GM23338 (cell line): ENCODE measurements at regions not wholly inside any gene's neighbourhood (a gene's known extent, or its start where the extent isn't known, plus 50 kb on each side); places are given as distances from the start of the nearest gene placed in this dataset.

Source experiments
- ATAC-seq: fragments of 200-7000 bp; cut with Tn5 transposase; 3 replicates; pipeline ENCODE4 v1.9.1; 2020
- DNase-seq: peaks from one replicate; pipeline ENCODE4 v3.0.0-alpha.2; 2015; ENCODE audit warnings: low spot score
- H2AFZ ChIP-seq: fragments of 200-600 bp; sonication (generic); 2 replicates; pipeline ENCODE4 v1.8.0; 2016; ENCODE audit warnings: antibody characterized with exemption, mild to moderate bottlenecking, moderate library complexity
- H3F3A ChIP-seq: fragments of 200-600 bp; sonication (generic); replicated peaks from 2 replicates; pipeline ENCODE4 v1.8.0; 2017; ENCODE audit warnings: antibody characterized with exemption, mixed run types, low read depth
- H3K27ac ChIP-seq: fragments of 200-600 bp; sonication (generic); 2 replicates; pipeline ENCODE4 v1.6.1; 2016; ENCODE audit warnings: low read depth
- H3K27me3 ChIP-seq: fragments of 200-600 bp; sonication (generic); 2 replicates; pipeline ENCODE4 v1.8.0; 2016; ENCODE audit warnings: mild to moderate bottlenecking, mixed run types, moderate library complexity; ENCODE audit not compliant: insufficient read depth
- H3K36me3 ChIP-seq: fragments of 200-600 bp; sonication (generic); 2 replicates; pipeline ENCODE4 v1.8.0; 2016; ENCODE audit warnings: mild to moderate bottlenecking; ENCODE audit not compliant: insufficient read depth
- H3K4me1 ChIP-seq: fragments of 200-600 bp; sonication (generic); 2 replicates; pipeline ENCODE4 v1.8.0; 2016; ENCODE audit warnings: mild to moderate bottlenecking, moderate library complexity; ENCODE audit not compliant: insufficient read depth
- H3K4me2 ChIP-seq: fragments of 200-600 bp; sonication (generic); 2 replicates; pipeline ENCODE4 v1.7.1; 2017; ENCODE audit warnings: mixed run types
- H3K4me3 ChIP-seq: fragments of 200-600 bp; sonication (generic); 2 replicates; pipeline ENCODE4 v1.6.1; 2016; ENCODE audit warnings: mixed run types
- H3K79me2 ChIP-seq: fragments of 200-600 bp; sonication (generic); replicated peaks from 2 replicates; pipeline ENCODE4 v1.8.0; 2017; ENCODE audit warnings: mild to moderate bottlenecking; ENCODE audit not compliant: insufficient read depth
- H3K9me2 ChIP-seq: fragments of 200-600 bp; sonication (generic); 2 replicates; pipeline ENCODE4 v1.8.0; 2017; ENCODE audit not compliant: insufficient read depth
- H4K20me1 ChIP-seq: fragments of 200-600 bp; sonication (generic); replicated peaks from 2 replicates; pipeline ENCODE4 v1.8.0; 2017; ENCODE audit warnings: mild to moderate bottlenecking; ENCODE audit not compliant: insufficient read depth
- H3K27ac Mint-ChIP-seq: 2 replicates; pipeline ENCODE4 v1.8.0; 2020; ENCODE audit warnings: inconsistent platforms, mild to moderate bottlenecking, moderate library complexity, mixed read lengths
- H3K27me3 Mint-ChIP-seq: 3 replicates; pipeline ENCODE4 v1.8.0; 2022; ENCODE audit warnings: low read depth, mild to moderate bottlenecking, moderate library complexity, mixed read lengths, inconsistent platforms; ENCODE audit not compliant: insufficient read depth, poor library complexity
- H3K36me3 Mint-ChIP-seq: 3 replicates; pipeline ENCODE4 v1.8.0; 2021; ENCODE audit warnings: low read depth, mild to moderate bottlenecking, inconsistent platforms, moderate library complexity, mixed read lengths
- H3K4me1 Mint-ChIP-seq: 3 replicates; pipeline ENCODE4 v1.8.0; 2020; ENCODE audit warnings: mild to moderate bottlenecking, inconsistent platforms, mixed read lengths
- H3K4me3 Mint-ChIP-seq: 3 replicates; pipeline ENCODE4 v1.8.0; 2021; ENCODE audit warnings: moderate library complexity, mild to moderate bottlenecking, inconsistent platforms, mixed read lengths
- H3K9me3 Mint-ChIP-seq: 3 replicates; pipeline ENCODE4 v1.8.0; 2020; ENCODE audit warnings: moderate library complexity, mild to moderate bottlenecking, inconsistent platforms, mixed read lengths
- ETS1 ChIP-seq: IDR thresholded peaks from 2 replicates; pipeline ENCODE4 v1.6.1; 2016; ENCODE audit warnings: antibody characterized with exemption
- EZH2phosphoT487 ChIP-seq: fragments of 200-600 bp; sonication (generic); IDR thresholded peaks from one replicate; pipeline ENCODE4 v1.8.1; 2018; ENCODE audit warnings: antibody characterized with exemption; ENCODE audit not compliant: unreplicated experiment
- JUNB ChIP-seq: IDR thresholded peaks from one replicate; pipeline ENCODE4 v1.6.1; 2016; ENCODE audit warnings: antibody characterized with exemption; ENCODE audit not compliant: unreplicated experiment
- POLR2AphosphoS5 ChIP-seq: IDR thresholded peaks from 2 replicates; pipeline ENCODE4 v1.6.1; 2016; ENCODE audit warnings: antibody characterized with exemption, low read depth
- STAT1 ChIP-seq: IDR thresholded peaks from one replicate; pipeline ENCODE4 v1.6.1; 2016; ENCODE audit warnings: antibody characterized with exemption; ENCODE audit not compliant: unreplicated experiment
- ZNF114 ChIP-seq: fragments of 250-450 bp; sonication (Bioruptor Pico); IDR thresholded peaks from 2 replicates; pipeline ENCODE4 v1.5.0; 2020; ENCODE audit warnings: mild to moderate bottlenecking, moderate library complexity
- ZNF462 ChIP-seq: fragments of 250-450 bp; sonication (Bioruptor Pico); IDR thresholded peaks from 2 replicates; pipeline ENCODE4 v1.5.0; 2020; ENCODE audit warnings: mild to moderate bottlenecking, moderate library complexity

GRCh38 chr3:177597311-177598096, 400.2 kb upstream of the TBL1XR1 start:
- no peaks in the 10 kb centered on the region for H3K27me3 Mint-ChIP-seq
- H3K27ac ChIP-seq = no peak overlapping the region
- H3K79me2 ChIP-seq = no peaks in the 10 kb centered on the region
- no peak overlapping the region for H2AFZ ChIP-seq
- H3K4me1 ChIP-seq = peaks cover 26% of the 10 kb centered on the region
- no peak overlapping the region for H3K27ac Mint-ChIP-seq
- H3K36me3 Mint-ChIP-seq = no peaks in the 10 kb centered on the region
- ATAC-seq (peak; percentile 63), DNase-seq (no peak)
- no peaks in the 10 kb centered on the region for H3K9me2 ChIP-seq
- no peaks in the 10 kb centered on the region for H3K36me3 ChIP-seq
- H3K4me1 Mint-ChIP-seq = peaks cover 31% of the 10 kb centered on the region
- no peaks in the 10 kb centered on the region for H3K9me3 Mint-ChIP-seq
- H3F3A ChIP-seq = no peaks in the 10 kb centered on the region
- 0 out of 2 replicates have a peak overlapping the region, but pooled peaks have one; percentile 12 for H3K4me2 ChIP-seq
- no peak for TF ChIP-seq EZH2phosphoT487
- H3K4me3 Mint-ChIP-seq = no peak overlapping the region
- no peaks in the 10 kb centered on the region for H3K27me3 ChIP-seq
- no peak overlapping the region for H3K4me3 ChIP-seq
- no peaks in the 10 kb centered on the region for H4K20me1 ChIP-seq

GRCh38 chr3:177598097-177598833, 401.0 kb upstream of the TBL1XR1 start:
- no peak for TF ChIP-seq EZH2phosphoT487
- no peak for TF ChIP-seq ETS1
- TF ChIP-seq ZNF114 (CRISPR knock-in tag) = no peak
- Histone ChIP-seq H3K4me3 (no peak overlapping the region), H3K36me3 (no peaks in the 10 kb centered on the region), H3F3A (no peaks in the 10 kb centered on the region), H2AFZ (no peak overlapping the region), H3K4me1 (peaks cover 28% of the 10 kb centered on the region), H3K27me3 (no peaks in the 10 kb centered on the region), H3K4me2 (0 out of 2 replicates have a peak overlapping the region, but pooled peaks have one; percentile 12), H3K9me2 (no peaks in the 10 kb centered on the region), H3K27ac (no peak overlapping the region), H3K79me2 (no peaks in the 10 kb centered on the region), H4K20me1 (no peaks in the 10 kb centered on the region)
- DNase-seq (no peak), ATAC-seq (no peak; the same call in 2 of the 3 replicates)
- Mint-ChIP-seq H3K36me3 (no peaks in the 10 kb centered on the region), H3K4me1 (peaks cover 36% of the 10 kb centered on the region), H3K27me3 (no peaks in the 10 kb centered on the region), H3K9me3 (no peaks in the 10 kb centered on the region), H3K4me3 (no peak overlapping the region), H3K27ac (no peak overlapping the region)

DNA sequence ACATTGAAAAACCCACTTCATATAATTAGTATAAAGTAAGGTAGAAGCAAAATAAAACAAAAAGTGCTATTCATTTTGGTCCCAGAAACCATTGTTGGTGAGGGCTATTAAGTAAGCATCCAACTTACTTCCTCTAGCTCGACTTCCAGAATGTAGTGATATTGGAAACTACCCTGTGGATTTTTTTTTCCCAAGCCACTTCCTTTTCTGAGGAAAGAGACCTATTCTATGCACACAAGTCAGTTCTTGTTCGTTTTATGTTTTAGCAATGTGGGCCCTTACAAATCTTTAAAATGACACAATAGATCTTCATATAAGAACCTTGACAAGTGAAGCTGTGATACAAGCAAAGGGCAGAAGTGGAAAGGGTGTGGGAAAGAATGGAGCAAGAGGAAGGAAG, 402.0 kb upstream of the TBL1XR1 start:
- no peaks in the 10 kb centered on the region for H3K79me2 ChIP-seq
- Mint-ChIP-seq H3K27me3 (peaks cover 3% of the 10 kb centered on the region), H3K4me3 (no peak overlapping the region), H3K4me1 (peaks cover 40% of the 10 kb centered on the region), H3K36me3 (no peaks in the 10 kb centered on the region), H3K27ac (no peak overlapping the region), H3K9me3 (no peaks in the 10 kb centered on the region; the same call in 1 of the 3 replicates)
- no peaks in the 10 kb centered on the region for H3F3A ChIP-seq
- H3K27ac ChIP-seq = no peak overlapping the region
- H3K4me3 ChIP-seq = no peak overlapping the region
- no peak for ATAC-seq
- no peaks in the 10 kb centered on the region for H3K9me2 ChIP-seq
- no peak overlapping the region for H3K4me2 ChIP-seq
- DNase-seq = no peak
- no peaks in the 10 kb centered on the region for H4K20me1 ChIP-seq
- H2AFZ ChIP-seq = no peak overlapping the region
- peaks cover 30% of the 10 kb centered on the region for H3K4me1 ChIP-seq
- H3K36me3 ChIP-seq = no peaks in the 10 kb centered on the region
- no peaks in the 10 kb centered on the region for H3K27me3 ChIP-seq
- no peak for TF ChIP-seq POLR2AphosphoS5
- TF ChIP-seq EZH2phosphoT487 = no peak
- TF ChIP-seq ZNF462 (CRISPR knock-in tag) = no peak
- TF ChIP-seq STAT1 = no peak
- TF ChIP-seq JUNB = no peak
